ENCODE measurements at regions not wholly inside any gene's neighbourhood (a gene's known extent, or its start where the extent isn't known, plus 50 kb on each side); places are given as distances from the start of the nearest gene placed in this dataset.
"Not testable (repeated sequence)": the region's sequence is repeated elsewhere in the genome, so short reads cannot be mapped to it uniquely, and the experiment has no call there.

- no peak for DNase-seq
Measured at GRCh38 chr2:59770651-59771050, 782.8 kb downstream of the BCL11A start.

DNA sequence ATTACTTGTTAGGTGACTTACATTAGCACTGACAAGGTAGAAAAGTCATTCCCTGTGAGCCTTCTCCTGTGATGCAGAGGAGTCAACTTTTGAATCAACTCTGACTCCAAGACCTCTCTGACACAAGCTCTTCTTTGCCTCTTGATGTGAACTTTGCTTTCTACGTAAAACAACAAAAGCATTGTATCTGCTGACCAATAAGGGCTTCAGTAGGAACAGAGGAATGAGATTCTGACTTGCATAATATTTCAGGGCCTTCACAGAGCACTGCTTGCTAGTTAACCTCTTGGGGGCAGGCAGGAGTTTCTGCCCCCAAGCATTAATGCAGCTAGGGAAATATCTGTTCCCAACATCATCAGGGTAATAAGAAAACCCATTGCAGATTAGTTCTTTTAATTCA, 791.5 kb downstream of the BCL11A start:
- no peak for DNase-seq

GRCh38 chr2:59756150-59756549, 797.3 kb downstream of the BCL11A start:
- no peak for DNase-seq

GRCh38 chr2:59754011-59754735, 799.3 kb downstream of the BCL11A start:
- no peak for DNase-seq

GRCh38 chr2:59752512-59752911, 800.9 kb downstream of the BCL11A start:
- DNase-seq: no peak

- DNase-seq: no peak
Measured at GRCh38 chr2:59752071-59752470, 801.4 kb downstream of the BCL11A start.

- not testable (repeated sequence) for DNase-seq
Measured at GRCh38 chr2:59751214-59751613, 802.2 kb downstream of the BCL11A start.

DNA sequence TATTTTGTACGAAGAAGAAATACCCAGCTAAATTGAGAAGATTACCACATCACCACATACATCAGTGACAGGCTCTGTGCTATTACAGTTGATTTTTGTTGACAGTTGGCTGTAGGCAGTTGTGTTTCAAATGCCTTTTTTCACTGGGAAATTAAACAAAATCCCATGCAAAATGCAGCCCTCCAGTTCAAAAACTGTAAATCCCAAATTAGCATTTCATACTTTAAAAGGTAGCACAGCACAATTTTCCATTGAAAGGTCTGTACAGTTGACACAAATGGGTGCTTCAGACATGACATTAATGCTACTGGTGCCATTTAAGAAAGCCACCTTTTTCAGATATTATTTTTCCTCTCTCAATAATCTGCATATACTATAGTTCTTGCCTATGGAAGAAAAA, 807.2 kb downstream of the BCL11A start:
- no peak for DNase-seq

GRCh38 chr2:59745085-59745484, 808.4 kb downstream of the BCL11A start:
- DNase-seq: no peak

GRCh38 chr2:59744436-59744835, 809.0 kb downstream of the BCL11A start:
- DNase-seq: no peak

- DNase-seq: no peak
Measured at GRCh38 chr2:59741840-59742239, 811.6 kb downstream of the BCL11A start.

DNA sequence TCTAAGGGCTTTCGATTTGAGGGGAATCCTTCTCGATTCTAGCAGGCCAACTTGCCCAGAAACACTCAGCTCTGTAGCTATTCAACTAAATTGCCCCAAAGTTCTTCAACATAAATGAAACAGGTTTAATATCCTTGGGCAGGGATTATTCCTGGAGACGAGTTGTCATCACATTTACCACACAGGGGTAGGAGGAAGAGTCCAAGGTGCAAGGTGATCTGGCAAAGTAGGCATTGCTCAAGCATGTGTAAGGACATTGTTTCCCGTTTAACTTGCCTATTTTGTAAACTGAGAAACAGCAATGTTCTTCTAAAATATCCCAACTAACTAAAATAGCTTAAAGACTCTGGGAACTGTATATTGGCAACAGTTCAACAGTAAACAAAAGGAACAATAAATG, 814.3 kb downstream of the BCL11A start:
- no peak for DNase-seq

DNA sequence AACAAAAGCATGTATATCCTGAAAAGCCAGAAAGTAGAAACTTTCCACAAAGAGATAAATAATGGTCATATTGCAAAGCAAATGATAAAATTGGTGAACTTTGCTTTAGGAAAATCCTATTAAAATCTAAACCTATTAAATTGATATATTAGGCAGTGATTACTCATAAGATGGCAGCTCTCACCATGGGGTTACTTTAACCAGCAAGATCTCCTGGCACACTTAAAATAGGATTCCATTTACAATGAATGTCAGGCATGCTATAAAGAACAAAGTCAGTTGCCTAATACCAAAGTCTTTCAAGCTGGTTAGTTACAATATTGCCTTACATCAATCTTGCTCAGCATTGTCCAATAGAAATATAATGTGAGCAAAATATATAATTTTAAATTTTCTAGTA, 816.2 kb downstream of the BCL11A start:
- DNase-seq: no peak

DNA sequence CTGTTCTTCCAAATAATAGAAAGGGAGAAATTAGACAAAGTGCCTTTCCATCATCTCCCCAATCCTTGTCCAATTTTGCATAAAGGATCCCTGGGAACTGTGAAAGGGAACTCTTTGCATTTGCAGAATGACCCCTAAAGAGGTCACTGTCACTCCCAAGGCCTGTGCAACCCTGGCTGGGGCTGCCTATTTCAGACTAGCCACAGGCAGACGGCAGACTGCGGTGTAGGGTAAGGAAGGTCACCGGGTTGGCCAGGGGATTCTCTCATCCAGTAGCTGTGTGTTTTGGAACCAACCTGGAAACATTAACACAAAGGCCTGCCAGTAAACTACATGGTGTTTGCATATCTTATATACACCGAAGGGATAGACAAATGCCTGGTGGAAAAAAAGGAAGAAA, 818.7 kb downstream of the BCL11A start:
- DNase-seq: peak; percentile 61

DNA sequence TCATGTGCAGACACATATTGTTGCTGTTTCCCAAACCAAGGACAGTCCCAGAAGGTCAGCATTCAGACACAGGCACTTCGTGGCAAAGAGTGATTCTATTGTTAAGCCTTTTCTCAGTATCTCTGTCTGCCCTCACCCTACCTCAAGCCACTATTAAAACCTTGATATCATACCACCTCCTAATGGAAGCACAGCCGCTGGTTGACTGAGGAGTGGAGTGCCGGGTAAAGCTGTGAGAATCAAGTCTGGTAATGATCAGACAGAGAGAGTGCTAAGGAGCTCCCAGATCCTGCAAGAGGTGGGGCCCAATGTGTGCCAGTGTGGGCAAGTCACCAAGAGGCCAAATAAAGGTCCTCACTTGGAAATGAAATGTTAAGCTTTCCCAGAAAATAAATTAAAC, 819.5 kb downstream of the BCL11A start:
- DNase-seq: no peak

GRCh38 chr2:59733567-59733930, 819.9 kb downstream of the BCL11A start:
- DNase-seq: no peak

GRCh38 chr2:59732871-59733566, 820.4 kb downstream of the BCL11A start:
- no peak for DNase-seq

DNA sequence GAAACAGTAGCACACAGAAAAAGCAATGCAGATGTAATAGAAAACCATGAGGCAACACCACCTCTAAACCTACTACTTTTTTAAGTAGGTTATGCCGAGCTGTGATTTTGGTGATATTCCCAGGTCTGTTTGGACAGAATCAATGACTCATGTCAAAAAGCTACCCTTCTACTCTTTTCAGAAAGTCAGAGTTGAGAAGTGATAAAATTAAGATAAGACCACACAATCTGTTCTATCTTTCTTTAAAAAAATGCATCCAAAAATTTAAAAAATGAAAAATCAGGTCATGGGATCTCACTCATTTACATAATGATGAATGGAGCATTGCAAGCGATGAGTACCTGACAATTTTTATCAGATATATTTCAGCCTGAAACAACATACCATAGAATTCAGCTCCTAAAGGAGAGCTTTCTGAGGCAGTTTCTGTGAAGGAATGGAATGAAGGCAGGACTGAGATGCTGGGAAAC, 826.3 kb downstream of the BCL11A start:
- no peak for DNase-seq

GRCh38 chr2:59726228-59727120, 827.0 kb downstream of the BCL11A start:
- no peak for DNase-seq

- no peak for DNase-seq
Measured at GRCh38 chr2:59724746-59725145, 828.7 kb downstream of the BCL11A start.

DNA sequence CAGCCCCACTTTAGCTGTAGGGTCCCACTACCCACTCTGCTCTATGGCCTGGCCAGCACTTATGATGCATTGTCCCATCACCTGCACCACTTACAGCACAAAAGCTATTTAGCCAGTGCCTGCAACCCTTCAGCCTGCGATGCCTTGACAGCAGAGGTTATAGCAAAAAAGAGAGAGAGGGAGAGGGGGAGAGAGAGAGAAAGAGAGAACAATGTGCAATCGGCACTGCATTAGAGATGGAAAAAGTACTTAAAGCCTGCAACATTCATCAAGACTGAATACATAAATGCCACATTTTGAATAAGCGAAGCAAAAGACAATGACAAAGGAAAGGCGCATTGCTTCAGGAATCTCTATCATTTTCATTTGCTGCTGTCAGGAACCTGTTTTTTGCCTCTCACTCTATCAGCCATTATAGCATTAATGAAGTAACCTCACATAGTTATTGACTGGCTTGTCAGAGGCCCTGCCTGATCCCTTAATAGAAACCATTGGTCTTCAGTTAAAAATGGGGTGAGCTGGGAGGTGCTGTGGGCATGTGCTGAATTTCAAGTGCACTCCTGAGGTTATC, 833.1 kb downstream of the BCL11A start:
- no peak for DNase-seq

DNA sequence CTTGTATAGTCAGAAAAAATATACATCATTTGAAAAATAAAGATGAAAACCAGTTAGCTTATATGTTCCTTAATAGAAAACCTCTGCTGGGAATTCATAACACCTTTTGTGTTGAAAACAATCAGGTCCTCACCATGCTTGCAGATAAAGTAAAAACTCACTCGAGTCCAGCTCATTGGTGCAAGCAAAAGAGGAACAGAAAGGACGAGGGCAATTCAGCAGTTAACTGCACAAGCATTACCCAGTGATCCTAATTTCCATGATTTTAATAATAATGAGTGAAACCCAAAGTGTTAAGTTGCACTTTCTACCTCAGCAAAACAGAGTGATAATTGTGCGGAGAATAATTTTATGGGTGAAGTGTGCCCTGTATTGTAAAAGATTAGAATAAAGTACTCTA, 839.9 kb downstream of the BCL11A start:
- no peak for DNase-seq

- DNase-seq: no peak
Measured at GRCh38 chr2:59711121-59711520, 842.3 kb downstream of the BCL11A start.

Data from DMS153 (cell line).